ENCODE measurements at regions not wholly inside any gene's neighbourhood (a gene's known extent, or its start where the extent isn't known, plus 50 kb on each side); places are given as distances from the start of the nearest gene placed in this dataset.

GRCh38 chr2:182530636-182531035 is 103.8 kb upstream of the PDE1A start:
- H3K9me3 ChIP-seq (ENCODE audit: control insufficient read depth in 4 of 4, low read length in 3 of 4): no peaks in the 10 kb centered on the region
- H3K27ac ChIP-seq (ENCODE audit: low read depth in 1 of 2, low read length in 2 of 2): no peak overlapping the region
- no peak overlapping the region for H3K9ac ChIP-seq (ENCODE audit: low read depth in 1 of 2, low read length in 2 of 2)
- H3K27me3 ChIP-seq (ENCODE audit: control insufficient read depth in 4 of 4, insufficient read depth in 4 of 4, low read length in 3 of 4): no peaks in the 10 kb centered on the region
- no peak overlapping the region for H3K4me3 ChIP-seq (ENCODE audit: low read depth in 1 of 3, low read length in 3 of 3)
- no peaks in the 10 kb centered on the region for H3K4me1 ChIP-seq (ENCODE audit: control insufficient read depth in 4 of 4, insufficient read depth in 4 of 4, low read length in 3 of 4)
- TF ChIP-seq NR2F2 (IDR thresholded peaks at IDR 0.05) (no peak), FOXA1 (IDR thresholded peaks at IDR 0.05) (no peak), HNF4A (conservative IDR thresholded peaks at IDR 0.05) (no peak), YY1 (IDR thresholded peaks at IDR 0.05) (no peak), EGR1 (IDR thresholded peaks at IDR 0.05; ENCODE audit: low read depth in 2 of 2) (no peak), CTCF (IDR thresholded peaks at IDR 0.05; ENCODE audit: low read depth, low read length, missing input control) (no peak), GABPA (IDR thresholded peaks at IDR 0.05 in 1 of 2, conservative IDR thresholded peaks at IDR 0.05 in 1 of 2) (no peak), ATF3 (IDR thresholded peaks at IDR 0.05) (no peak), RXRA (IDR thresholded peaks at IDR 0.05) (no peak), TAF1 (conservative IDR thresholded peaks at IDR 0.05) (no peak), FOXA2 (IDR thresholded peaks at IDR 0.05) (no peak)
- DNase-seq (ENCODE audit: low spot score): no peak
- no peaks in the 10 kb centered on the region for H3K36me3 ChIP-seq (ENCODE audit: control insufficient read depth in 4 of 4, insufficient read depth in 3 of 4, low read depth in 1 of 4, low read length in 3 of 4)

- no peak overlapping the region for H3K27ac ChIP-seq (ENCODE audit: low read depth in 1 of 2, low read length in 2 of 2)
- no peaks in the 10 kb centered on the region for H3K27me3 ChIP-seq (ENCODE audit: control insufficient read depth in 4 of 4, insufficient read depth in 4 of 4, low read length in 3 of 4)
- no peak overlapping the region for H3K4me3 ChIP-seq (ENCODE audit: low read depth in 1 of 3, low read length in 3 of 3)
- TF ChIP-seq TAF1 (conservative IDR thresholded peaks at IDR 0.05): no peak
- no peak for TF ChIP-seq ZBTB33 (IDR thresholded peaks at IDR 0.05)
- no peak for TF ChIP-seq REST (IDR thresholded peaks at IDR 0.05)
- TF ChIP-seq RAD21 (IDR thresholded peaks at IDR 0.05): no peak
- no peak for TF ChIP-seq NR2F2 (IDR thresholded peaks at IDR 0.05)
- no peak for TF ChIP-seq HNF4A (conservative IDR thresholded peaks at IDR 0.05)
- no peak for TF ChIP-seq CTCF (IDR thresholded peaks at IDR 0.05; ENCODE audit: low read depth, low read length, missing input control)
- no peak for TF ChIP-seq ATF3 (IDR thresholded peaks at IDR 0.05)
- no peak for TF ChIP-seq HNF4G (IDR thresholded peaks at IDR 0.05)
- TF ChIP-seq EGR1 (IDR thresholded peaks at IDR 0.05; ENCODE audit: low read depth in 2 of 2): no peak
- TF ChIP-seq JUND (IDR thresholded peaks at IDR 0.05): no peak
- no peak for TF ChIP-seq FOXA2 (IDR thresholded peaks at IDR 0.05)
- TF ChIP-seq RXRA (IDR thresholded peaks at IDR 0.05): no peak
- no peak for TF ChIP-seq YY1 (IDR thresholded peaks at IDR 0.05)
- TF ChIP-seq FOXA1 (IDR thresholded peaks at IDR 0.05): no peak
- TF ChIP-seq GABPA (IDR thresholded peaks at IDR 0.05 in 1 of 2, conservative IDR thresholded peaks at IDR 0.05 in 1 of 2): no peak
- no peak for DNase-seq (ENCODE audit: low spot score)
- H3K9me3 ChIP-seq (ENCODE audit: control insufficient read depth in 4 of 4, low read length in 3 of 4): no peaks in the 10 kb centered on the region
- H3K4me1 ChIP-seq (ENCODE audit: control insufficient read depth in 4 of 4, insufficient read depth in 4 of 4, low read length in 3 of 4): no peaks in the 10 kb centered on the region
- no peaks in the 10 kb centered on the region for H3K36me3 ChIP-seq (ENCODE audit: control insufficient read depth in 4 of 4, insufficient read depth in 3 of 4, low read depth in 1 of 4, low read length in 3 of 4)
- WGBS: 39% methylated on average over 1 of the region's 1 CpG
- H3K9ac ChIP-seq (ENCODE audit: low read depth in 1 of 2, low read length in 2 of 2): no peak overlapping the region
These were observed 113.4 kb upstream of the PDE1A start for GRCh38 chr2:182540252-182540651.
